HAP-1 (cell line): ENCODE measurements at regions not wholly inside any gene's neighbourhood (a gene's known extent, or its start where the extent isn't known, plus 50 kb on each side); places are given as distances from the start of the nearest gene placed in this dataset.
"Not testable (repeated sequence)": the region's sequence is repeated elsewhere in the genome, so short reads cannot be mapped to it uniquely, and the experiment has no call there.

Experiments
- DNase-seq, 2 experiments: peaks; one replicate each; pipeline ENCODE4 v3.0.0-alpha.2; 2016 to 2020; ENCODE audit warnings: low spot score in 2 of 2
- H3K27me3 ChIP-seq: fragments of 250-450 bp; sonication (Bioruptor Pico); 2 replicates; pipeline ENCODE4 v1.5.1; 2020; ENCODE audit warnings: low read depth, mild to moderate bottlenecking, moderate library complexity
- H3K36me3 ChIP-seq: fragments of 250-450 bp; sonication (Bioruptor Pico); replicated peaks from 2 replicates; pipeline ENCODE4 v1.5.1; 2020; ENCODE audit warnings: mild to moderate bottlenecking
- H3K4me1 ChIP-seq: fragments of 250-450 bp; sonication (Bioruptor Pico); 2 replicates; pipeline ENCODE4 v1.5.1; 2020; ENCODE audit warnings: mild to moderate bottlenecking
- H3K4me3 ChIP-seq: fragments of 250-450 bp; sonication (Bioruptor Pico); 2 replicates; pipeline ENCODE4 v1.5.1; 2020; ENCODE audit warnings: mild to moderate bottlenecking, moderate library complexity
- H3K9me3 ChIP-seq: fragments of 250-450 bp; sonication (Bioruptor Pico); 2 replicates; pipeline ENCODE4 v1.5.1; 2020; ENCODE audit warnings: mild to moderate bottlenecking, moderate library complexity
- in situ Hi-C: fragments of 300-500 bp; cut with MboI; formaldehyde crosslinking; loops from 3 replicates; pipeline ENCODE4 v1.14.3; 2020; ENCODE audit warnings: low sequenced_read_pairs, inconsistent platforms, mixed read lengths

DNA sequence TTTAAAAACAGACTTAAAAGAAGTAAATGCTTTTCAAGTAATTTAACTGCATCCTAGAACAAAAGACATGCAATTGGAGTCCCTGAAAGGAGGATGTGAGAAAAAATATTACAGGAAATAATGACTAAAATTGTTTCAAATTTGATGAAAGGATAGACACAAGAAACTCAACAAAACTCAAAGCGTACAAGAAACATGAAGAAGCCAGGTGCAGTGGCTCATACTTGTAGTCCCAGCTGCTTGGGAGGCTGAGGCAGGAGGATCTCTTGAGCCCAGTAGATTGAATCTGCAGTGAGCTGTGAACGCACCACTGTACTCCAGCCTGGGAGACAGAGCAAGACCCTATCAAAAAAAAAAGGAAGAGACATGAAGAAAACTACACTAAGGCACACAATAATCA, 118.1 kb upstream of the SLC39A10 start:
- Histone ChIP-seq H3K4me1 (no peaks in the 10 kb centered on the region), H3K27me3 (no peaks in the 10 kb centered on the region), H3K9me3 (no peaks in the 10 kb centered on the region), H3K36me3 (no peaks in the 10 kb centered on the region), H3K4me3 (no peak overlapping the region)
- DNase-seq, result no peak
- in situ Hi-C loops, result no loop called here

DNA sequence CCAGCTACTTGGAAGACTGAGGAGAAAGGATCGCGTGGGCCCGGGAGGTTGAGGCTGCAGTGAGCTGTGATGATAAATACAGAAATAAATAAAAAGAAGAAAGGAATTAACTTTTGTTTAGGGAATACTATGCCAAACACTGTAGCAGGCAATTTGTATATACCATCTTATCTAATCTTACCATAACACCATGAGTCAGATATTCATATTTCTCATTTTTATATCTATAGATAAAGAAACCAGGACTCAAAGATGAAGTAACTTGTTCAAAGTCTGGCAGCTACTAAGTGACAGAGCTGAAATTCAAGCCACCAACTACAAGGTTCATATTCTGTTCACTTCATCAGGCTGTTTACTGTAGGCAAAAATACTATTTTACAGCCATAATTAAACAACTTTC, 119.2 kb upstream of the SLC39A10 start:
- H3K4me1 ChIP-seq, result no peaks in the 10 kb centered on the region
- H3K36me3 ChIP-seq, result no peaks in the 10 kb centered on the region
- no peak overlapping the region for H3K4me3 ChIP-seq
- in situ Hi-C loops, result no loop called here
- H3K9me3 ChIP-seq, result no peaks in the 10 kb centered on the region
- H3K27me3 ChIP-seq, result no peaks in the 10 kb centered on the region
- DNase-seq, result no peak

DNA sequence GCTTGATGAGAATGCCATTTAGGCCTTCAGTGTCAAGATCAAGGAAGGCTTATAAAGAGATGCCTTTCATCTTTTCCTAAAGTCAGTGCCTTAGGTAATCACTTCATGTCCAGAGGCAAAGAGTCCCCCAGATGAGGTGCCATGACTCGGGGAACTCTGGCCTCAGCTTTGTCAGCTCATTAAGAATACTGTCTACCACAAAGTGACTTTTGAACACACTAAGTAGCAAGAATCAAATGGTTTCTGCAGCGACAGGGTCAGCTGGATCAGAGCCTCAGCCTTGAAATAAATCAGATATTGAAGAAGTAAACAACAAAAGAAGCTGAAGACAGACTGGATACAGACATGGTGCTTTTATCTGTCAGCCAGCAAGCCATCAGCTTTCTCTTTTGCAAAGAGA, 120.1 kb upstream of the SLC39A10 start:
- Histone ChIP-seq H3K4me1 (no peaks in the 10 kb centered on the region), H3K27me3 (no peaks in the 10 kb centered on the region), H3K4me3 (no peak overlapping the region), H3K36me3 (no peaks in the 10 kb centered on the region), H3K9me3 (no peaks in the 10 kb centered on the region)
- in situ Hi-C loops, result no loop called here
- DNase-seq, result no peak

DNA sequence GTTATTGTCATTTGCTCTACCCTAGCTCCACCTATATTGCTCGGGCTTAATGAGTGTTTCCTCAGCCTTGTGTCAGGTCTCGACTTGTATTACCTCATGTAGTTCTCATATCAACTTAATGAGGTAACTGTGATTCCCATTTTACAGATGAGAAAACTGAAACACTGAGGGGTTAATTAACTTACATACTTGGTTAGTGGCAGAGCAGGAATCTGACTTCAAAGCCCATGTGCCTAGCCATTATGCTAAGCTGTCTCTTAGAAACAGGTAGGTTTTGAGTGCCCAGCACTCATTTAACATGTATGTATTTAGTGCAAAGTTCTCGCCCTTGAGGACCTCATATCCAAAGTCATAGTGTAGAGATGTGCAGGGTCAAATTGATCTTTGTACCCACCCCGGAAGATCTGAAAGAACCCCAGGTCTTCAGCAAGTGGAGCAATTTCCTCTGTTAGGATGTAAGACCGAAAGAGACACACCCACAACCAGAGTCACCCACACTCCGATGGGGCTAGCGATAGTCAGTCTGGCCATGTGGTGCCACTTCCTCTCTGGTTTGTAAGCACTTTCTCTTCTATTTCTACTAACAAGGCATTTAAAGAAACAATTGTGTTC, 121.0 kb upstream of the SLC39A10 start:
- Histone ChIP-seq H3K27me3 (no peaks in the 10 kb centered on the region), H3K36me3 (no peaks in the 10 kb centered on the region), H3K9me3 (no peaks in the 10 kb centered on the region), H3K4me1 (no peaks in the 10 kb centered on the region), H3K4me3 (no peak overlapping the region)
- DNase-seq, result no peak
- in situ Hi-C loops, result no loop called here

DNA sequence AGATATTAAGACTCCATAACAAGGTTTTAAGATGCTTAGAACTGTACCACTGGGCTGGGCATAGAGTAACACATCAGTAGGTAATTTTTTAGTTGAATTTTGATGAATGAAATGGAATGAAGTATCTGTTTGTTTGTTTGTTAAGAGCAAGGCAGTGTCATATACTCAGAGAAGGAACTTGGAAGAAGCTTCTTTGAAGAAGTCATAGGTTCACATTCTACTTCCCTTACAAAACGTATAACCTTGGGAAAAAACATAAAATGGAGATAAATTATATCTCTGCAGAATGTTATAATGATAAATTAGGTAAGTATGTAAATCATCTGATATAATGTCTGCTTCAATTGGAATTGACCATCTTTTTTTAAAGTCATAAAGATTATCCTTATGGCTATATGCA, 122.1 kb upstream of the SLC39A10 start:
- in situ Hi-C loops, result no loop called here
- Histone ChIP-seq H3K36me3 (no peaks in the 10 kb centered on the region), H3K27me3 (no peaks in the 10 kb centered on the region), H3K4me1 (no peaks in the 10 kb centered on the region), H3K4me3 (no peak overlapping the region), H3K9me3 (no peaks in the 10 kb centered on the region)
- DNase-seq, result no peak

DNA sequence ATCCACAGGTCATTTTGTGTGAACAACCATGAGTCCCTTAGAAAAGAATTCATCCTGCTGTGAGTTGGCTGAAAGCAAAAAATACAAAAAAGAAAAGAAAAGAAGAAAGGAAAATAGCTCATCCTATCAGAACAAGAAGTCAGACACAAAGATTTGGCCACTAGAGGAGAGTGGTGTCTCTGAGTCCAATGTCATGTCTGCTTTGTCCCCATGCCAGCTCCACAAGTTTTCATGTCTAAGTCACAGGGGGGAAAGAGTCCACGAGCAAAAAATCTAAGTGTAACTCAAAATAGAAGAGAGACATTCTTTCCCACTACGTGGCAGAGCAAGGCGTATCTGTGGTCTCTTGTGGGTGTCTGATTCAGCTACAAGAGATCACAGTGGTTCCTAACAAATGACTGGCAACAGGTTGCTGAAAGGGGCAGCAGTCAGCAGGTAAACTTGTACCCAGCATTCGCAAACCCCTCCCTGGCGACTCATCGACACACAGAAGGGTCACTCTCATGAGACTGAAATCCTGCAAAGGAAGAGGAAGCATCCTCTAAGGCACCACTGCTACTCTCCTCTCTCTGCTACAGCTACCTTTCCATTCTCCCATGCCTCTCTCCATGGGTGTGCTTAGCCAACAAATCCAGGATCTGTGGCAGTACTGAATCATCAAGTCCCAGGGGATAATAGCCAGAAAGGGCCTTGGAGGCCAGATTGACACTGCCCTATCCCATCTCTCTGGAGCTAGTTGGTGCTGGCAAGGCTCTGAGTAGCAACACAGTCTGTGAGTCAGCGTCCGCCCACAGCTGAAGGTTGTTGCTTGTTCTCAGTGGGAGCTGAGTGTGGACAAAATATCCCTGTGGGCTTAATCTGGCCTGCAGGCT, 123.0 kb upstream of the SLC39A10 start:
- H3K4me3 ChIP-seq, result no peak overlapping the region

DNA sequence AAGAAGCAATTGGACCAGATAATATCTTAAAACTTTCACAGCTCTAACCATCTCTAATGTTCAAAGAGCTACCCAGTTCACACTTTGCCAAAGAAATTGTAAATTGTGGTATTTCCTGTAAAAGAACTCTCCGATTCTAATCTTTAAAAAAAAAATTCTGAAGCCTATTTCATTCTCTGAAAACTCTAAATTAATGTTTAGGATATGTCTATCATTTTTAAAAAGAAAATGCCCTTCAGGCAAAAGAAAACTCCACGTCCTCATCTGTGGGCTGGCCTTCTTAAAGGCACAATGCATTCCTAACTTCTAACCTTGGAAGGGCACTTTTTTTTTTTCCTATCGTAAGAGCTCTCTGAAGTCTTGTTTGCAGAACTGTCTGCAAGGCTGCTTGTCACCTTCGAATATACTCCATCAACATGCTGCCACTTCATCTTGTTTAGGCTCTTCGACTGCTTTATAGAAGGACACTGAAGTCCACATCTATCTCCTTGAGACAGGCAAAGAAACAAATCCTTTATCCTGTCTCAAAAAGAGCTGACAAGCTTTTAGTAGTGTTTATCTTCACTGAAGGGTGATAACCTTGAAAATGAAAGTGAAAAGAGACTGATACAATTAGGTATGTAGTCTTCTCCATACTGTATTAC, 124.3 kb upstream of the SLC39A10 start:
- no peaks in the 10 kb centered on the region for H3K36me3 ChIP-seq
- no peaks in the 10 kb centered on the region for H3K27me3 ChIP-seq
- no peaks in the 10 kb centered on the region for H3K9me3 ChIP-seq
- H3K4me1 ChIP-seq, result no peaks in the 10 kb centered on the region
- H3K4me3 ChIP-seq, result no peak overlapping the region
- DNase-seq, result no peak
- in situ Hi-C loops, result no loop called here

More for the DNA sequence above, 123.0 kb upstream of the SLC39A10 start:
- in situ Hi-C loops, result no loop called here
- H3K9me3 ChIP-seq, result no peaks in the 10 kb centered on the region
- no peaks in the 10 kb centered on the region for H3K36me3 ChIP-seq
- no peaks in the 10 kb centered on the region for H3K27me3 ChIP-seq
- no peaks in the 10 kb centered on the region for H3K4me1 ChIP-seq
- DNase-seq, result no peak

DNA sequence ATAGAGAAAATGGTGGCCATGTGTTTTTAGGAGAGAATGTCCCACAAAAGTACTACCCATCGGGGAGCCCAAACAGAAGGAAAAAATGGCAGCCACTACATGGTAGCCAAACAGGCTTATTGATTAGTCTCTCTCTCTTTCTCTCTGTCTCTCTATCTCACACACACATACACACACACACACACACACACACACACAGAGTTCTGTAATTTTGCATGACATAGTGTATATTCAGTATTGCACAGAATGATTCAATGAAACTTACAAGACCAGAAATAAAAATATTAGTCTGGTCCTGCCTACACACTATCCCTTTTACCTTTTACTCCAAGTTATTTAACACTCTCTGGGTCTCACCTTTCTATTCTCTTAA, 124.8 kb upstream of the SLC39A10 start:
- in situ Hi-C loops, result no loop called here
- Histone ChIP-seq H3K27me3 (no peaks in the 10 kb centered on the region), H3K4me1 (no peaks in the 10 kb centered on the region), H3K36me3 (no peaks in the 10 kb centered on the region), H3K9me3 (no peaks in the 10 kb centered on the region), H3K4me3 (no peak overlapping the region)
- DNase-seq, result no peak

DNA sequence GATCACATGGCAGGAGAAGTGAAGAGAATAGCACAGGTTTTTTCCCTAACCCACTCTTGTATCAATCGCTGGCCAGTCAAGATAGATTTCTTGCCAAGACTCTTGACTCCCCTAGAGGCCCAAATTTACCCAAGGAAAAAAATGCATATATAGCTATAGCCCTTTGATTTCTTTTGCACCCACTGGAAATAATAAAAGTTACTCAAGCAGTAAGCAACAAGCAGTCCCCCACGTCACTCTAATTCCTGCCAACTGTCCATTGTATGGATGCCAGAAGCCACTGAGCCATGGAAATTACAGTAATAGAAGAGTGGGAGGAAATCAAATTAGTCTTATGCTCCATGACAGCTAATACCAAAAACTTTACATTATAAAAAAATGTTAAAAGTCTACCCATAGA, 125.3 kb upstream of the SLC39A10 start:
- no peak for DNase-seq
- in situ Hi-C loops, result no loop called here
- no peaks in the 10 kb centered on the region for H3K4me1 ChIP-seq
- no peaks in the 10 kb centered on the region for H3K36me3 ChIP-seq
- H3K4me3 ChIP-seq, result no peak overlapping the region
- no peaks in the 10 kb centered on the region for H3K27me3 ChIP-seq
- H3K9me3 ChIP-seq, result no peaks in the 10 kb centered on the region

DNA sequence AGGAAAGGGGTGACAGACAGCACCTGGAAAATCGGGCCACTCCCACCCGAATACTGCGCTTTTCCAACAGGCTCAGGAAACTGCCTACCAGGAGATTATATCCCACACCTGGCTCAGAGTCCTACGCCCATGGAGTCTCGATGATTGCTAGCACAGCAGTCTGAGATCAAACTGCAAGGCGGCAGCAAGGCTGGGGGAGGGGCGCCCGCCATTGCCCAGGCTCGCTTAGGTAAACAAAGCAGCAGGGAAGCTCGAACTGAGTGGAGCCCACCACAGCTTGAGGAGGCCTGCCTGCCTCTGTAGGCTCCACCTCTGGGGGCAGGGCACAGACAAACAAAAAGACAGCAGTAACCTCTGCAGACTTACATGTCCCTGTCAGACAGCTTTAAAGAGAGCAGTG, 133.8 kb upstream of the SLC39A10 start:
- H3K4me1 ChIP-seq, DNase-seq, in situ Hi-C loops, H3K4me3 ChIP-seq, H3K36me3 ChIP-seq, H3K27me3 ChIP-seq, H3K9me3 ChIP-seq: not testable (repeated sequence)

DNA sequence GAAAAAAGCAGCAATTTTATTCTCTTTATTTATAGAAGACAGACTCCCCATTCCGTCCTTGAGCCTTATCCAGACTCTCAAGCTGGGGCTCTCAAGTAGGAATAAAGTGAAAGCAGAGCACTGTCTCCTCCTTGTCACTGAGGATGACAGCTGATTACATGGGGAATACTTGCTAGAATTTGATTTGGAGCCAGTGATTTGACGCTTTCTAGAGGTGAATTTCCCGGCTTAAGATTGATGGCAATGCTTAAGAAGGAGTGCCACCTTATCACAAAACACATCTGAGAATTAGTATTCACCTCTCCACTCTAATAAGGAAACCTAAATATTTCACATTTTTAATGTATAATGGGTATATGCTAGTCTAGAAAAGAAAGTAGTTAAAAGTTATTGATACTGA, 135.4 kb upstream of the SLC39A10 start:
- no peak overlapping the region for H3K4me3 ChIP-seq
- H3K9me3 ChIP-seq, result no peaks in the 10 kb centered on the region
- H3K27me3 ChIP-seq, result no peaks in the 10 kb centered on the region
- H3K36me3 ChIP-seq, result no peaks in the 10 kb centered on the region
- no peaks in the 10 kb centered on the region for H3K4me1 ChIP-seq
- in situ Hi-C loops, result no loop called here
- DNase-seq, result no peak

DNA sequence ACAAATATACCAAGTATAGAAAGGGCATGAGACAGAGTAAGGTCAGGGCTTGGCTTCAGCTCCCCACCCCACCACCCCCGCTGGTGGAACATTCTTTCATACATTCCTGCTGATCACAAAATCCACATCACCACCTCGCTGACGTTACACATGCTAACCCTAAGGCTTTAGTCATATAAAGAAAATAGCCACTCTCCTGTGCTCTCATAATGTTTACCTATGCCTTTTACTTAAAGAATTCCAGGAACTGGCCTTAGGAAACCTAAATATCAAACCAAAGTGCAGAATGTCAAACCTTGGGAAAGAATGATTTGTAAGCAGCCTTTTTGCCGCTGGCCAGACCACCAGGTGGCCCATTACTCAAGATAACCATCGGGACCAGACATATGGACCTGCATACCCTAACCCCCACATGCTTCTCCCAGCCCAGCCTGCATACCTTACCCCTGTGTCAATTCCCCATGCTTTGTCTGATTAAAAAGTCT, 136.3 kb upstream of the SLC39A10 start:
- H3K27me3 ChIP-seq, result no peaks in the 10 kb centered on the region
- no peaks in the 10 kb centered on the region for H3K9me3 ChIP-seq
- no peaks in the 10 kb centered on the region for H3K4me1 ChIP-seq
- in situ Hi-C loops, result no loop called here
- H3K36me3 ChIP-seq, result no peaks in the 10 kb centered on the region
- no peak for DNase-seq
- no peak overlapping the region for H3K4me3 ChIP-seq

DNA sequence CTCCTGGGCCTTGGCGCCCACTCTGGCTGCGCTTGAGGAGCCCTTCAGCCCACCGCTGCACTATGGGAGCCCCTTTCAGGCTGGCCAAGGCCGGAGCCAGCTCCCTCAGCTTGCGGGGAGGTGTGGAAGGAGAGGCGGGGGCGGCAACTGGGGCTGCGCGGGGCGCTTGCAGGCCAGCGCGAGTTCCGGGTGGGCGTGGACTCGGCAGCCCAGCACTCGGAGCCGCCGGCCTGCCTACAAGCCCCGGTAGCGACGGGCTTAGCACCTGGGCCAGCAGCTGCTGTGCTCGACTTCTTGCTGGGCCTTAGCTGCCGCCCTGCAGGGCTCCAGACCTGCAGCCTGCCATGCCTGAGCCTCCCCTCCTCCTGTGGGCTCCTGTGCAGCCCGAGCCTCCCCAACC, 141.5 kb upstream of the SLC39A10 start:
- no peak for DNase-seq
- Histone ChIP-seq H3K9me3 (no peaks in the 10 kb centered on the region), H3K36me3 (no peaks in the 10 kb centered on the region), H3K4me1 (no peaks in the 10 kb centered on the region), H3K4me3 (no peak overlapping the region), H3K27me3 (no peaks in the 10 kb centered on the region)
- in situ Hi-C loops, result no loop called here

DNA sequence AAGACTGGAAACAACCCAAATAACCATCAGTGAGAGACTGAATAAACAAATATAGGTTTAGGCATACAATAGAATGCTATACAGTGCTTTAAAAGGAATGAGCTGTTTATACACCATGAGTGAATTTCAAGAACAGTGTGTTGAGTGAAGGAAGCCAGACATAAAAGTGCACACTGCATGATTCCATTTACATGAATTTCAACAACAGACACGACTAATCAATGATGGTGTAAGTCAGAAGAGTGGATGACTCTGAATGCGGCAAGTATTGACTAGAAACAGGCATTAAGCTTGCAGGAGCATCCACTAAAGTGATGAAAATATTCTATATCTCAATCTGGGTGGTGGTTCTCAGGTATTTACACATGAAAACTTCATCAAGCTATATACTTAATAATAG, 142.7 kb upstream of the SLC39A10 start:
- DNase-seq, result no peak

More for the DNA sequence above, 142.7 kb upstream of the SLC39A10 start:
- Histone ChIP-seq H3K27me3 (no peaks in the 10 kb centered on the region), H3K9me3 (no peaks in the 10 kb centered on the region), H3K36me3 (no peaks in the 10 kb centered on the region), H3K4me3 (no peak overlapping the region), H3K4me1 (no peaks in the 10 kb centered on the region)
- in situ Hi-C loops, result no loop called here
